Fibroblast of pulmonary artery (primary cell): ENCODE measurements at regions not wholly inside any gene's neighbourhood (a gene's known extent, or its start where the extent isn't known, plus 50 kb on each side); places are given as distances from the start of the nearest gene placed in this dataset.
A peak's percentile ranks its signal among the peaks of the same experiment; 100 is the strongest.

Experiments
- DNase-seq: peaks from one replicate; pipeline ENCODE4 v3.0.0-alpha.2; 2010; ENCODE audit warnings: low read depth
- H3K4me3 ChIP-seq: replicated peaks from 2 replicates; pipeline ENCODE4 v1.5.1; 2011; ENCODE audit warnings: low read depth, mild to moderate bottlenecking, control low read depth, low read length, moderate library complexity
- CTCF ChIP-seq: IDR thresholded peaks from 2 replicates; pipeline ENCODE4 v1.5.1; 2011; ENCODE audit warnings: mild to moderate bottlenecking, control low read depth, low read length, inconsistent platforms; ENCODE audit errors: missing control alignments

- TF ChIP-seq CTCF: no peak
- DNase-seq: no peak
- no peak overlapping the region for H3K4me3 ChIP-seq
Measured at GRCh38 chr4:173960398-173960797, 323.1 kb downstream of the FBXO8 start.

DNA sequence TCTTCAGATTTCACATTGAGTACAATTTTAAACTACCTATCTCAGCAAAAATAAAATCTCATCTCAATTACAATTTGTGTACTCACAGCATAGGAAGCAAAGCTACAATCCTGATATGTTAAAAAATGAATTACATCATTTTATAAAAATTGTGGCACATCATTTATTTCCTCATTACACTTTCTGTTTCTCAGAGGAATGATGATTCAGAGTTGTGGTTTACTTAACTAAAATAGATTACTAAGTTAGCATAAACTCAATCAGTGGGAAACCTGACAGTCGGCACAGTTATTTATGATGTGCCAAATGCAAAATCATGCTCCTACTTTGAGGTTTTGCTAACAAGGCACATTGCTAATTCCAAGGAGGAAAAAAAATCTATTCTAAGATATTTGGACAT is 325.0 kb downstream of the FBXO8 start:
- no peak overlapping the region for H3K4me3 ChIP-seq
- DNase-seq: peak; percentile 42
- no peak for TF ChIP-seq CTCF

DNA sequence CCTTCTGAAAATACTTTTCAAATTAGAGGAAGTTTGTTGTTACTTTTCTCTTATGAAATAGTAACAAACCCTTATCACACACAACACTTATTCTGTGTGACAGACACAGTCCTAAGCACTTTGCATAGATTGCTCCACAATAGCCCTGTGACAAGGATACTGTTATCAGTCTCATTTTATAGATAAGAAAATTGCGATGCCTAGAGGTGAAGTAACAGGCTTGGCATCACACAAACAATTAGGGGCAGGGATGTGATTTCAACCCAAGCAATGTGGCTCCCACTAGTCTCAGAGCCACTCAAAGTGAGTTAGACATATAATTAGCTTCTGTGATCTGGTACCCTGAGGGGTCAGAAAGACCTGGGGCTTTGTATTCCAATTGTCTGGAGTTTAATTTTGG is 339.9 kb downstream of the FBXO8 start:
- DNase-seq: no peak
- no peak overlapping the region for H3K4me3 ChIP-seq
- TF ChIP-seq CTCF: no peak

DNA sequence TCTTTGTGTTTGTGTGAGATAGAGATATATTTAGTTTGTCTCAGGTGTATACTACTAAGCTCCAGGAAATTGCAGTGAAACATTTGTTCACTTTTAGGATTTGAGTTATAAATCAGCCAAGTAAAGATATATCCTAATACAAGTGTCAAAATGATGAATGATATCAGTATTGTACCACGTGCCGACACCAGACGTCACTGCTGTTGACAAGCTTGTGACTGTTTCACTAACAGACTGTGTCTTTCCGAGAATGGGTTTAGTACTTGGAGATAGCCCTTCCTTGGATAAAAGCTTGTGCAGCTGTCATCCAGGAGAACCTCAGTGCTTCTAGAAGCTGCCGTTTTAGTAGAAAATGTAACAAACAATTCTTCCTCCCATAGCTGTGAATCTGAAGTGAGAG is 343.3 kb downstream of the FBXO8 start:
- DNase-seq: no peak
- TF ChIP-seq CTCF: no peak
- no peak overlapping the region for H3K4me3 ChIP-seq

GRCh38 chr4:173937631-173938270 is 345.7 kb downstream of the FBXO8 start:
- no peak for DNase-seq
- no peak for TF ChIP-seq CTCF
- H3K4me3 ChIP-seq: no peak overlapping the region

GRCh38 chr4:173936861-173937260 is 346.6 kb downstream of the FBXO8 start:
- H3K4me3 ChIP-seq: no peak overlapping the region
- DNase-seq: no peak
- no peak for TF ChIP-seq CTCF
